GM21423 (cell line): ENCODE measurements at regions not wholly inside any gene's neighbourhood (a gene's known extent, or its start where the extent isn't known, plus 50 kb on each side); places are given as distances from the start of the nearest gene placed in this dataset.
"Not testable (repeated sequence)": the region's sequence is repeated elsewhere in the genome, so short reads cannot be mapped to it uniquely, and the experiment has no call there.

Experiments used
- ATAC-seq: cut with Tn5 transposase; IDR thresholded peaks from one replicate; pipeline ENCODE4 v1.9.1; 2021; ENCODE audit warnings: mild to moderate bottlenecking, moderate library complexity; ENCODE audit not compliant: unreplicated experiment

DNA sequence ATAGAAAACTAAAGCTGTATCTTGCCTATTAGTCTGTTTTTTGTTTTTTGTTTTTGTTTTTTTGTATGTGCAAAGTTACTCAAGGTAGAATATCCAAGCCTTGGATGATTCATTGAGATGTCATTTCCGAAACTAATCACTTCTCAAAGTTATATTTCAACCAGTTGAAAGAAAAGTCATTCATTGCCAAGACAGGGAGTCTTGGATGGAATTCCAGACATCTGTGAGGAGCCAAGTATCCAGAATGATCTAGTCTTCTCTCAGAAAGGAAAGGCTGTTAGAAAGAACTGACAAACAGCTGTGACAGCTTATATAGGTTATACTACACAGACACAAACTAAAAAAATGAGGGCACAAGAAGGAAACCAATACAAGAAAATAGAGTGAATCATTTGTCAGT lies 141.1 kb upstream of the NDST3 start:
- no peak for ATAC-seq

DNA sequence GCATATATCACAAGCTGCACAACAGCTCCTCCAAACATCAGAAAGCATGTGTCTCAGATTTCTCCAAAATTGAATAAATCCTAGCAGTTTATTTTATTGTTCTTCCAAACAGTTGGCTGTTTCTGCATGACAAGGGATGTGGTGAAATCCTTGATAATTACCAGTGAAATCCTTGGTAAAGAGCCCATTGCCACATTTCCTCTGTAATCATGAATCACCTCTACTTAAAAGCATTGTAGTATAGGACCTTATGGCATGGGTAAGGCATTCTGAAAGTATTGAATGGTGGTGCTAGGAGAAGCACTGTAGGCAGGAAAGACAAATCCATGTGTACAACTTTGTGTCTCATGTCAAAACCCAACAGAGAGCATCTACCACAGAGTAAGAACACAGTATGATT lies 135.8 kb upstream of the NDST3 start:
- ATAC-seq = no peak

DNA sequence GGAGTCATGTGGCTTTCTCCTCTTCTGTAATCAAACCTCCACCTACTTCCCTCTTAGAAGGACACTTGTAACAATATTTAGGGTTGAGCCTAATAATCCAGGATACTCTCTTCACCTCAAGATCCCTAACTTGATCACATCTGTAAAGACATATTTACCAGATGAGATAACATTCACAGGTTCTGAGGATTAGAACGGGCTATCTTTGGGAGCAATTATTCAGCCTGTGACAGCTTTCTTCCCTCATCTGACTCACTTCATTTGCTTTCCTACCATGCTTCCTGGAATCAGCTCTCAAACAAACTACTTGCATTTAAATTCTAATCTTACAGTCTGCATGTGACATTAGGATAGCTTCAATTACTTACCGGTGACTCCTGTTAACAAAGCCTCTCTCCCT lies 133.5 kb upstream of the NDST3 start:
- no peak for ATAC-seq

DNA sequence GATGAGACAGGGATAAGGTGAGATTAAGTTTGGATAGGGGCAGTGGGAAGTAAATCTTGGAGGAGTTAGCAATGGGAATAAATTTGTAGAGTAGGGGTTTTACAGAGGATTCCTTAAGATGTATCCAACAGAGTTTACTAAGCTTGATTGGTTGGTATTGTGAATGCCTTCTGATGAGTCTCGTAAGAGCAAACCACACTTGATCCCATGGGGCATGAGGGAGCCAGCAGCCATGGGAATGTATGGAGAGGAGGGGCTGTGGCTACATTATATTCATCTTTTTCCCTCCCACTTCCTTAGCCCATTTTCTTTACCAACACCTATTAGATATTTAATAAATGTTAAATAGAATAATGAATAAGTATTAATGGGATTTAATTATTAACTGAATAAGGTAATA lies 126.6 kb upstream of the NDST3 start:
- no peak for ATAC-seq

DNA sequence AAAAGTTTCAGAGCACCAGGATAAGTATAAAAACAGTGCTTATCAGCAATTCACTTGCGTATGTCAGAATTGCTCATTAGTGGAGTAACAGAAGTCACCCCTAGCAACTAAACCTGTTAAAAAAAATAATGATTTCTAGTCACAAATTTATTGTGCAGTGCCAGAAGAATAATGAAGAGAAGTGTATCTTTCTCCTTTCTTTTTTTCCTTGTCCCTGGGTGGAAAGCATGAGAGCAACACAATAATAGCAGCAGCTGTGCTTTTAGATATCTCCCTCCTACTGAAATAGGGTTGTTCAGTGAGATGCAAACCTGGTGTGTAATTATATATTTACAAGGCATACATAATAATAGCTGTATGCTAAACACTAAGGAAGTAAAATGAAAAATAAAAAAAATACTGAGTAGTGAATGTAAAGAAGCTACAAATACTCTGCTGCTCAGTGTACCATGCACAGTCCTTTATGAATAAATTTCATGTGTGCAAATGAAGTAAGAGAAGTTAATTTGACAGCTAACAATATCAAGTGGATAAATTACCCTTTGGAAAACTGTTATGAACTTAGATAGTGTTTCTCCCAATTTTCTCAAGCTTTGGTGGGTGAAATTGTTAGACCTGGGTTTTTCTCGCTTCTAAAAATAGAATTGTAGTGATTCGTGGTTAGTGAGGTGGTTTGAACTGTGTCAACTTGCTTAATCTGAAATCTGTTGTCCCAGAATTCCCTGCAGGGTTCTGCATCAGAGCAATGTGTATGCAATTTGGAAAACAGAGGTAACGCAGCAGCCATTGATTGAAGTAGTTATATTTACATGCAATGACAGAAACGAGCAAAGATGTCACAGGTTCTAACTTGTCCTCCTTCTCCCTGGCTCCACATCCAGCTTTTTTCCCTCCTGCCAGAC lies 125.7 kb upstream of the NDST3 start:
- no peak for ATAC-seq

DNA sequence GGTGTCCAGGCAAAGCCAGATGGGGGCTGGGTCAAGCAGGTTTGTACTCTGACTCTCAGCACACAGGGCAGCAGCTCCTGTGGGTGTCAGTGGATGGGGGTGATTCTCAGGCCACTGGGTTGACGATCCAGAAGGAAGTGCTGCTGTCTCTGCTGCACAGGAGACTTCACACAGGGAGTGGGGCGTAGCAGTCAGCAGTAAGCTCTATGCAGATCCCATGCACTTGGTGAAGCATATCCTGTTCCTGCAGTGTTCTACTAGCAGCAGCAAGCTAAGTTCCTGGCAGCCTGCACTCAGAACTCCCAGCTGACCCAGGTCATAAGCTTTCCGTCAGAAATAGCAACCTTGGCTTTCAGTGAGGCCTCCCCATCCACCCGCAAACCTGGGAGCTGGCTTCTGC lies 117.6 kb upstream of the NDST3 start:
- ATAC-seq = no peak

DNA sequence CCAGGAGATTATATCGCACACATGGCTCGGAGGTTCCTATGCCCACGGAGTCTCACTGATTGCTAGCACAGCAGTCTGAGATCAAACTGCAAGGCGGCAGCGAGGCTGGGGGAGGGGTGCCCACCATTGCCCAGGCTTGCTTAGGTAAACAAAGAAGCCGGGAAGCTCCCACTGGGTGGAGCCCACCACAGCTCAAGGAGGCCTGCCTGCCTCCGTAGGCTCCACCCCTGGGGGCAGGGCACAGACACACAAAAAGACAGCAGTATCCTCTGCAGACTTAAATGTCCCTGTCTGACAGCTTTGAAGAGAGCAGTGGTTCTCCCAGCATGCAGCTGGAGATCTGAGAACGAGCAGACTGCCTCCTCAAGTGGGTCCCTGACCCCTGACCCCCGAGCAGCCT lies 112.0 kb upstream of the NDST3 start:
- ATAC-seq = not testable (repeated sequence)

DNA sequence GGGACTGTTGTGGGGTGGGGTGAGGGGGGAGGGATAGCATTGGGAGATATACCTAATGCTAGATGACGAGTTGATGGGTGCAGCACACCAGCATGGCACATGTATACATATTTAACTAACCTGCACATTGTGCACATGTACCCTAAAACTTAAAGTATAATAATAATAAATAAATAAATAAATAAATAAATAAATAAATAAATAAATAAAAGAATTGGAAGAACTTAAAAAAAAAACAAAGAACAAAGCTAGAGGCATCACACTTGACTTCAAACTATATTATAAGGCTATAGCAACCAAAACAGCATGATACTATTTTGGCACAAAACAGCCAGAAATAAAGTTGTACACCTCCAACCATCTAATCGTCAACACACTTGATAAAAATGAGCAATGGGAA lies 106.5 kb upstream of the NDST3 start:
- not testable (repeated sequence) for ATAC-seq

DNA sequence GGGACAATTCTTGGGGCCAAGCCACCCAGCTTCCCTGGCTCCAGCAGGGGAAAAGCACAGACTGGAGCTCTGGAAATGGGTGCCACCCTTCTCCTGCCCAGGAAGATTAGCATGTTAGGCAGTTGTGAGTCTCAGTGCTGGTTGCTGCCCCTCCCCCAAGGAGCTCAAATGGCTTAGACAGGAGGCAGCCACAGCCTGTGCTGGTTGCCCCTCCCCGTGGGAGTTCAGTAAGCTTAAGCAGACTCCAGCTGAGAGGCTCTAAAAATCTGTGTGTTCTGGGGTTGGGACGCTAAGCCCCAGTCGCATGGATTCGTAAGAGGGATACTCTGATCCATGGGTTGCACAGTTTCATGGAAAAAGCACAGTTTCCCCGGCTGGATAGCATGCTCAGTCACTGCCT lies 92.7 kb upstream of the NDST3 start:
- no peak for ATAC-seq

DNA sequence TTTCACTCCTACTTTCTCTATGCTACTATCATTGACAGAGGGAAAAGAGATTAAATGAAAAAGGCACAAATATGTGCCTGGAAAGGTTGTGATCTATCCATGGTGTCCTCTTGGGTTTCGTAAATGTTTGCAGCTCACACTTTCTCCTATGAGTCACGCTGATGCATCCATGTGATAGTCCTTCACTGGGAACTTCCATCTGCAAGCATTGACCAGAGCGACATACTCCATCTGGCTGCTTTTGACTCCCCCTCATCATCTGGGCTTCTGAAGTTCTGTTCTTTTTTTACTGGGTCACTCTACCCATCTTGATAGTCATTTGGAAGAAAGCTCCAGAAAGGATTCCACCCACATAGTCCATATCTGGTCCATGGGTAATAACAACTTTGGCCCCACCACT lies 84.7 kb upstream of the NDST3 start:
- no peak for ATAC-seq

DNA sequence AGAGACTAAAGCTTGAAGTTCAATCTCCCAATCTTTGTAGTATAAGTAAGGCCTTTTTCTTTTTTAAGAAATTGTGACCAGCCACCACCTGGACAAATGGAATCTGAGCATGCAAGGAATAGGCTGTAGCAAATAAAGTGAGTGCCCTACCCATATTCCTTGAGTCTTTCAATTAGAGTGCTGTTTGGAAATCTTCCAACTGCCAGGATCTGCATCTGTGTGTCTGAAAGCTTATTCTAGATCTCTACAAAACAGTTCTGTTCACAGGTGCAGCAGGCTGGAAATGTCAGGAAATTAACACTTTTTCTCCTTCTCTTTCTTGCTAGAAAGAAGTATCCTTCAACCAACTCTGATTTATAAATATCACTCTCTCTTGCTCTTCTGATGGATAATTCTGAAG lies 76.7 kb upstream of the NDST3 start:
- ATAC-seq = no peak

DNA sequence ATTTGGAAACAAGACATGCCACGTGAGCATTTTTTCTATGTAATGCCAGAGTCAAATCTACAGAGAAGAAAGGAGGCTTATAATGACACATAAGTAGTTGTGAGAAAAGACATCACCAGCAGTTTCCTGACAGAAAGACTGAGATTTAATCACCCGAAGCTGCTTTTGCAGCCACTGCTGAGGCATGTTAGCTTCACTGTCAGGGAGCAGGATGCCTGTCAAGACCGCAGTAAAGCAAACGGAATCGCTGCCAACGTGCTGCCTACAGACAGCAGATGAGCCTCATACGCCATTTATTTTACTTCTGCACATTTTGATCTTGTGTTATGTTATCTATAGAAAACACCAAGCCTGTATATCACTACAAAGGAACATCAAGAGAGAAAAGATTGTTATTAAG lies 68.7 kb upstream of the NDST3 start:
- no peak for ATAC-seq

DNA sequence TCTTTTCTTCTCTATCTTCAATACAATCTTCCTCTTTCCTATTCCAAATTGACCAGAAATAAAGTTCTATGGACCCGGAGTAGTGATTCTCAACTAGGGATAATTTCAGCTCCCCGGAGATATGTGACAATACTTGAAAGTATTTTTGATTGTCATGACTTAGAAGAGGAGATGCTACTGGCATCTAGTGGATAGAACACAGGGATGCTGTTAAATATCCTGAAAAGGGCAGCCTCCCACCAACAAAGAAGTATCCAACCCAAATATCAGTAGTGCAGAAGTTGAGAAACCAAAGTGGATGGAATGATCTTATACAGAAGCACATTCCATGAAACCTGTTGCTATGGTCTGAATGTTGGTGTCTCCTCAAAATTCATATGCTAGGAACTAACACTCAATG lies 65.7 kb upstream of the NDST3 start:
- no peak for ATAC-seq

DNA sequence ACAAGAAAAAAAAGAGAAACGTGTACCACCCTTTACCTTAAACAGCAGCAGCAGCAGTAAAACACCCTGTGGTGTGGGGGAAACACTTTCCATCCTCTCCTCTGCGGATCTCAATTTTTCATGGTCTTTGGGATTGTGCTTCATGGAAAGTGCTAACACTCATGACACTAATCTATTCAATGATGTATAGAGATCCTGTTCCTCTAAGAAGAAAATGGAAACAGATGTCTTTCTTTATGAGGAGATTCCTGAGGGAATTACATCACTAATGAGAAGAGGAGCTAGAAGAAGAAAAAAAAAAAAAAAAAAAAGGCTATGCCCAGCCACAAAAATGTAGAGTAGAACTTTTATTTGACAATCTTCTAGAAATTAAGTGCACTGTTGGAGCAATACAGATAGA lies 62.9 kb upstream of the NDST3 start:
- no peak for ATAC-seq

DNA sequence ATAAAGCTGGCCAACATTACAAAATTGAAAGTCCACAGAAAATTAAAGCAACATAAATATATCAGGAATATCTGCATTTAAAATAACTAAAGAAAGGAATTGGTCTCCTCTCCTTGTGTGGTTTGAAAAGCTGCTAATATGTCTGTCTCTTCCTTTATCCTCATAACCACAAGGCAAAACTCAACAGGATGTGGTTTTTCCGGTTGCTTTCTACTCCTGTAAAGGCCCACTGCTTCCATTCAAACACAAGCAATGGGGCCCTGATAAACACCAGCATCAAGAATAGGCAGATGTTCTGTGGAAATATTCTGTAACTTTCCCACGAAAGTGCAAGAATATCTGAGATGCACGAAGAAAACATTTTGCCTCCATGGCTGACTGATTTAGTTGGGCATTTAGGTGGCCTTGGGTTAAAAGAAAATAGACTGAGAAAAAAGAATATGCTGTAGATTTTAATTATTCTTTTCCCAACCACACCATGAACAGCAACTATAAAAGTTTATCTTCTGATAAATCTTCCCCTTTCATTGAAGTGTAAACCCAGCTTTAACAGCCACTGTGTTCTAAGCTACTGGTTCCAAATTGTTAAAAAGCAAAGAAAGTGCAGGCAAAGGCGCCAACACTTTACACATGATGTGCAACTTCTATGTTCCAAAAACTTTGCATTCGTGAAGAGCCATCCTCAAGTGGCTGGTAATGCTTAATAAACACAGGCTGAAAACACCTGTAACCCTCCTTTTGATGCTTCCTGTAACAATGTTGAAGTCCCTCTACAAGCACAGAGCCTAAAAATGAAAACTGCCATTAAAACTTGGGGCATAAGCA lies 50.5 kb upstream of the NDST3 start:
- ATAC-seq = no peak

DNA sequence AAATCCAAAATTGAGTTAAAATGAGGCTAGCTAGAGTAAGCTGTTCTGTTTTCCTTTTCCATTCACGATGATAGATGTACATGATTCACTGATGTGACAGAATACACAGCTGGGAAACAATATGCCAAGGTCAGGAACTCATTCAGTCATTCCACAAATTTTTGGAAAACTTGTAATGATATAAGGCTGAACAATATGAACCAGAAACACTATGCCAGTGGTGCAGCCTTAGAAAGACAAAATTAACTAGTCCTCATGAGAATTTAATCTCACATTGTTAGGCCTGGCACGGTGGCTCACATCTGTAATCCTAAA lies 50.0 kb upstream of the NDST3 start:
- ATAC-seq = no peak
